A673 (cell line): ENCODE measurements at regions not wholly inside any gene's neighbourhood (a gene's known extent, or its start where the extent isn't known, plus 50 kb on each side); places are given as distances from the start of the nearest gene placed in this dataset.
"Not testable (repeated sequence)": the region's sequence is repeated elsewhere in the genome, so short reads cannot be mapped to it uniquely, and the experiment has no call there.

ENCODE experiments used
- BruUV-seq: library from RNA; stranded (reverse); fragments of 400-500 nt; replicated peaks from 2 replicates; lab custom pipeline; 2021; lab: Mats Ljungman, UMichigan
- CTCF ChIA-PET: fragments of 300-600 bp; sonication (Branson Sonifier 250); formaldehyde crosslinking; loops from one replicate; lab custom pipeline; 2022; ENCODE audit warnings: antibody characterized with exemption; lab: Charles Lee
- POLR2A ChIA-PET: fragments of 300-600 bp; sonication (Branson Sonifier 250); formaldehyde crosslinking; loops from one replicate; lab custom pipeline; 2022; ENCODE audit warnings: antibody characterized with exemption; ENCODE audit not compliant: low non-redundant PET; lab: Charles Lee
- DNase-seq: peaks from one replicate; pipeline ENCODE4 v3.0.0-alpha.2; 2015; ENCODE audit warnings: low spot score
- H3K27ac ChIP-seq: fragments of 200-600 bp; sonication (generic); 2 replicates; pipeline ENCODE4 v1.5.1; 2016; ENCODE audit warnings: mixed run types, low read depth, mild to moderate bottlenecking, mixed read lengths, antibody characterized with exemption, low read length; ENCODE audit not compliant: poor library complexity, severe bottlenecking
- H3K27me3 ChIP-seq: fragments of 200-600 bp; sonication (generic); replicated peaks from 2 replicates; pipeline ENCODE4 v1.6.1; 2017; ENCODE audit warnings: mixed run types, low read depth, mild to moderate bottlenecking, mixed read lengths, antibody characterized with exemption, low read length; ENCODE audit not compliant: insufficient read depth, poor library complexity
- H3K36me3 ChIP-seq: fragments of 200-600 bp; sonication (generic); 2 replicates; pipeline ENCODE4 v1.6.1; 2016; ENCODE audit warnings: mixed run types, mild to moderate bottlenecking, mixed read lengths, antibody characterized with exemption, low read length; ENCODE audit not compliant: insufficient read depth, poor library complexity, severe bottlenecking
- H3K4me1 ChIP-seq: fragments of 200-600 bp; sonication (generic); 2 replicates; pipeline ENCODE4 v1.6.1; 2017; ENCODE audit warnings: mixed run types, mild to moderate bottlenecking, mixed read lengths, antibody characterized with exemption, low read length; ENCODE audit not compliant: insufficient read depth, poor library complexity, severe bottlenecking
- H3K4me3 ChIP-seq: fragments of 200-600 bp; sonication (generic); 2 replicates; pipeline ENCODE4 v1.5.1; 2016; ENCODE audit warnings: low read depth, mixed run types, mild to moderate bottlenecking, mixed read lengths, low read length; ENCODE audit not compliant: poor library complexity, severe bottlenecking
- H3K9me3 ChIP-seq: fragments of 200-600 bp; sonication (generic); 2 replicates; pipeline ENCODE4 v1.6.1; 2016; ENCODE audit warnings: mixed run types, low read depth, mild to moderate bottlenecking, mixed read lengths, antibody characterized with exemption, low read length; ENCODE audit not compliant: poor library complexity, severe bottlenecking
- CTCF ChIP-seq: fragments of 300-800, 200-600 bp; sonication (generic); conservative IDR thresholded peaks from 2 replicates; pipeline ENCODE4 v1.5.1; 2017; ENCODE audit warnings: low read depth, mild to moderate bottlenecking, antibody characterized with exemption, low read length, moderate library complexity, mixed read lengths
- EZH2 ChIP-seq: fragments of 200-600 bp; sonication (generic); IDR thresholded peaks from 2 replicates; pipeline ENCODE4 v1.6.1; 2017; ENCODE audit warnings: borderline replicate concordance, low read depth, mild to moderate bottlenecking, mixed read lengths, antibody characterized with exemption, low read length; ENCODE audit not compliant: poor library complexity, severe bottlenecking
- intact Hi-C: fragments of 100-400 bp; cut with micrococcal nuclease; formaldehyde crosslinking; loops from one replicate; pipeline ENCODE4 v1.10.0; 2022; ENCODE audit not compliant: unreplicated experiment

- TF ChIP-seq EZH2 (no peak), CTCF (no peak)
- H3K27ac ChIP-seq, result no peak overlapping the region
- DNase-seq, result peak; percentile 24
- ChIA-PET POLR2A (no interaction called here), CTCF (no interaction called here)
- H3K4me3 ChIP-seq, result no peak overlapping the region
- H3K36me3 ChIP-seq, result no peaks in the 10 kb centered on the region
- no peaks in the 10 kb centered on the region for H3K27me3 ChIP-seq
- no peaks in the 10 kb centered on the region for H3K9me3 ChIP-seq
- no peaks in the 10 kb centered on the region for H3K4me1 ChIP-seq
- intact Hi-C loops, result no loop called here
- BruUV-seq, result no TSS peak
Observed at GRCh38 chr19:56900573-56901097, 60.1 kb upstream of the PEG3 start.

- no peak overlapping the region for H3K4me3 ChIP-seq
- H3K27ac ChIP-seq, result no peak overlapping the region
- H3K27me3 ChIP-seq, result no peaks in the 10 kb centered on the region
- BruUV-seq, result no TSS peak
- intact Hi-C loops, result no loop called here
- DNase-seq, result no peak
- ChIA-PET POLR2A (no interaction called here), CTCF (no interaction called here)
- TF ChIP-seq EZH2 (no peak), CTCF (no peak)
- H3K36me3 ChIP-seq, result no peaks in the 10 kb centered on the region
- no peaks in the 10 kb centered on the region for H3K9me3 ChIP-seq
- no peaks in the 10 kb centered on the region for H3K4me1 ChIP-seq
Observed at GRCh38 chr19:56905631-56906150, 65.2 kb upstream of the PEG3 start.

DNA sequence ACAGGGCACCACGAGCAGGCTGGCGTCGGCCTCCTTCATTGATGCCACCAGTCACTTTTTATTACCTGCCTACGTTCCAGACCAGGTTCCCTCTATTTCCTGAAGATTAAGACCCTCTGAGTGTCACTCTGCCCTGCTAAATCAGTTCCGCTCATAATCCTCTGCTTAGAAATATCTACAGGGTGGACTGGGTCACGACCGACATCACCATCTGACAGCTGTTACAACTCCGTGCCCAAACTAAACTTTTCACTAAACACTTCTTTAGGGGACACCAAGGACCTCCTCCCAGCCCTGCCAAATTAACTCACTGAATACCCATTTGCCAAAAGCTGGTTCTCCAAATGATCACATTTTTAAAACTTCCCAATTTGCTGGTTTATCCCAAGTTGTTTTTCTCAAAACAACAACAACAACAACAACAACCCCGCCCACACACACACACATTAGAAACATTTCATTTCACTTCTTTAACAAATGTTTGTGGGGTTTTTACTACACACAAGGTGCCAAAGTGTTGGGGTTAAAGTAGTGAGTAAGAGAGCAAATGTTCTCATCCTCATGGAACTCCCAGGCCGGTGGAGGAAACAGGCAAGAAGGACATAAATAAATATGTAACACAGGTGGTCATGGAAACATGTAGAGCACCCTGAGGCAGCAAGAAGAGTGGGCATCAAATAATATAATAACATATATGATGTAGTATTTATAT, 72.0 kb upstream of the PEG3 start:
- Histone ChIP-seq H3K27ac (no peak overlapping the region), H3K4me1 (no peaks in the 10 kb centered on the region), H3K4me3 (no peak overlapping the region), H3K9me3 (peaks cover 4% of the 10 kb centered on the region), H3K27me3 (no peaks in the 10 kb centered on the region), H3K36me3 (no peaks in the 10 kb centered on the region)
- TF ChIP-seq CTCF (no peak), EZH2 (no peak)
- POLR2A ChIA-PET, result no interaction called here
- CTCF ChIA-PET, result no interaction called here
- no TSS peak for BruUV-seq
- no peak for DNase-seq
- intact Hi-C loops, result no loop called here

DNA sequence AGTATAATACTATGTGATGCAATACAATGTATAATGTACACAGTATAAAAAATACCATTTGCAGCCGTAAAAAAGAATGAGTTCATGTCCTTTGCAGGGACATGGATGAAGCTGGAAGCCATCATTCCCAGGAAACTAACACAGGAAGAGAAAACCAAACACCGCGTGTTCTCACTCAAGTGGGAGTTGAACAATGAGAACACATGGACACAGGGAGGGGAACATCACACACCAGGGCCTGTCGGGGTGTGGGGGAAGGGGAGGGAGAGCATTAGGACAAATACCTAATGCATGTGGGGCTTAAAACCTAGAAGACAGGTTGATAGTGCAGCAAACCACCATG, 72.6 kb upstream of the PEG3 start:
- H3K27ac ChIP-seq, H3K36me3 ChIP-seq, BruUV-seq, H3K9me3 ChIP-seq, H3K4me3 ChIP-seq, DNase-seq, H3K4me1 ChIP-seq, intact Hi-C loops, CTCF ChIA-PET, POLR2A ChIA-PET, H3K27me3 ChIP-seq: not testable (repeated sequence)
